ENCODE measurements at regions not wholly inside any gene's neighbourhood (a gene's known extent, or its start where the extent isn't known, plus 50 kb on each side); places are given as distances from the start of the nearest gene placed in this dataset.

DNA sequence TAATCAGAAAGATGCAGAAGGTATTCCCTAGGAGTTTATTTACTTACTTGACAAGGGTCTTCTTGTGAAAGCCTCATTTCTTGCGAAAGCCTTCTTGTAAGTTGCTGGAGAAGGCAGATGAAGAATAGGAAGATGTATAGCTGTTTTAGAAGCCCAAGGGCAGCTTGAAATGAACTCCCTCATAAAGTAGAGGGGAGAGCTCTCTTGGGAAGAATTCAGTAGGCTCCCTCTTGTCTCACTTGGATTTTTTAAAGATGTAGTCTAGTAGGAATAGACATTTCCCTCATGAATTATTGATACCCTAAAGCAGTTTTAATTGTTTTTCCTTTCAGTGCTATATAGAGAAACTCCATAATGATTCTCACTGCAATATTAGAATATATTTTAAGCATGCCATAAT, 639.2 kb upstream of the CXADR start:
- Histone ChIP-seq H3K4me3 (ENCODE audit: low read depth, low read length) (no peak overlapping the region), H3K36me3 (no peaks in the 10 kb centered on the region), H3K27me3 (no peaks in the 10 kb centered on the region), H3K9me3 (no peaks in the 10 kb centered on the region), H3K4me1 (no peaks in the 10 kb centered on the region)
- DNase-seq, result no peak
- TF ChIP-seq, protein P1, sequence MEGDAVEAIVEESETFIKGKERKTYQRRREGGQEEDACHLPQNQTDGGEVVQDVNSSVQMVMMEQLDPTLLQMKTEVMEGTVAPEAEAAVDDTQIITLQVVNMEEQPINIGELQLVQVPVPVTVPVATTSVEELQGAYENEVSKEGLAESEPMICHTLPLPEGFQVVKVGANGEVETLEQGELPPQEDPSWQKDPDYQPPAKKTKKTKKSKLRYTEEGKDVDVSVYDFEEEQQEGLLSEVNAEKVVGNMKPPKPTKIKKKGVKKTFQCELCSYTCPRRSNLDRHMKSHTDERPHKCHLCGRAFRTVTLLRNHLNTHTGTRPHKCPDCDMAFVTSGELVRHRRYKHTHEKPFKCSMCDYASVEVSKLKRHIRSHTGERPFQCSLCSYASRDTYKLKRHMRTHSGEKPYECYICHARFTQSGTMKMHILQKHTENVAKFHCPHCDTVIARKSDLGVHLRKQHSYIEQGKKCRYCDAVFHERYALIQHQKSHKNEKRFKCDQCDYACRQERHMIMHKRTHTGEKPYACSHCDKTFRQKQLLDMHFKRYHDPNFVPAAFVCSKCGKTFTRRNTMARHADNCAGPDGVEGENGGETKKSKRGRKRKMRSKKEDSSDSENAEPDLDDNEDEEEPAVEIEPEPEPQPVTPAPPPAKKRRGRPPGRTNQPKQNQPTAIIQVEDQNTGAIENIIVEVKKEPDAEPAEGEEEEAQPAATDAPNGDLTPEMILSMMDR (IDR thresholded peaks at IDR 0.05; ENCODE audit: low read depth, low read length), result no peak

DNA sequence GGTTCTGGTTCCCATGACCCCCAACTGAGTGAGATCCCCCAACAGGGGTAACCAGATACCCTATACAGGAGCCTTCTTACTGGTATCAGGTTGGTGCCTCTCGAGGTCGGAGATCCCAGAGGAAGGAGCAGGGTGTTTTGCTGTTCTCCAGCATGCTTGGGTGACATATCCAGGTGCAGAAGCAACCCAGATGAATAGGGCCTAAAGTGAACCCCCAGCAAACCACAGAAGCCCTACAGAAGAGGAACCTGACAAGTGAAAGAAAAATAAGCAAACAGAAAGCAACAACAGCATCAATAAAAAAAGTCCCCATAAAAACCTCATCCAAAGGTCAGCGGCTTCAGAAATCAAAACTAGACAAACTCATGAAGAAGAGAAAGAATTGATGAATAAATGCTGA, 633.4 kb upstream of the CXADR start:
- Histone ChIP-seq H3K36me3 (no peaks in the 10 kb centered on the region), H3K4me1 (no peaks in the 10 kb centered on the region), H3K9me3 (no peaks in the 10 kb centered on the region), H3K4me3 (ENCODE audit: low read depth, low read length) (no peak overlapping the region), H3K27me3 (no peaks in the 10 kb centered on the region)
- DNase-seq, result no peak
- TF ChIP-seq, protein P1 (IDR thresholded peaks at IDR 0.05; ENCODE audit: low read depth, low read length), result no peak

DNA sequence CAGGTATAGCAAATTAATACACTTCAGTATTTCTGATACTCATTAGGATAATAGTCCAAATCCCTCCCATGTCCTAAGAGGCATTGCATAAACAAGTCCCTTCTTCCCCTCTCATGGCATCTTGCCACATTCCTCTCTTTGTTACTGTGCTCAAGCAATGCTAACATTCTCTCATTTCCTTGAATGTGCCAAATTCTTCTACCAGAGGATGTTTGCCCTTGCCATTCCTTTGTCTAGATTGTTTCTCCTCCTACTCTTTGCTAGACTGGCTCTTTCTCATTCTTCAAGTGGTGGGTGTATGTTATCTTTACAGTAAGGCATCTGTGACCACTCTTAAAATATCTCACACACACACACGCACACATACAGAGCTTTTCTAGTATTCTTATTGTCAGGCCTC, 621.0 kb upstream of the CXADR start:
- TF ChIP-seq, protein P1 (IDR thresholded peaks at IDR 0.05; ENCODE audit: low read depth, low read length), result no peak
- H3K4me3 ChIP-seq (ENCODE audit: low read depth, low read length), result no peak overlapping the region
- no peaks in the 10 kb centered on the region for H3K9me3 ChIP-seq
- no peaks in the 10 kb centered on the region for H3K36me3 ChIP-seq
- no peaks in the 10 kb centered on the region for H3K4me1 ChIP-seq
- H3K27me3 ChIP-seq, result no peaks in the 10 kb centered on the region
- DNase-seq, result no peak

DNA sequence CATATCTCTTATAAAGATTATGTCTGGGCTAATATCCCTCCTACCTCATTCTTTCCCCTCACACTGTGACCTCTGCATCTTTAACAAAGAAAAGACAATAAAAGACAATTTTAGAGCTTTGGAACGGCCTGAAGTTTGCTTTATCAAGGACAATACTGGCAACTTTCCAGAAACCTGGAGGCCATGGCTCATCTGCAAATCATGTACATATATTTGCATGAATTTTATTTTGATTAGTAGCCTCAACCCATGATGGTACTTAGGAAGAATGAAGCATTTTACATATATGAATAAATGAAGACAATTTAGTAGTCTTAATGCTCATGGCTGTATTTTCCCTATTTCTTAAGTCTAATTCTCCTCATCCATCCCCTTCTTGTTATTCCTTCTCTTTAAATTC, 612.2 kb upstream of the CXADR start:
- no peaks in the 10 kb centered on the region for H3K4me1 ChIP-seq
- no peaks in the 10 kb centered on the region for H3K36me3 ChIP-seq
- TF ChIP-seq, protein P1 (IDR thresholded peaks at IDR 0.05; ENCODE audit: low read depth, low read length), result no peak
- no peaks in the 10 kb centered on the region for H3K9me3 ChIP-seq
- H3K27me3 ChIP-seq, result no peaks in the 10 kb centered on the region
- H3K4me3 ChIP-seq (ENCODE audit: low read depth, low read length), result no peak overlapping the region
- DNase-seq, result no peak

DNA sequence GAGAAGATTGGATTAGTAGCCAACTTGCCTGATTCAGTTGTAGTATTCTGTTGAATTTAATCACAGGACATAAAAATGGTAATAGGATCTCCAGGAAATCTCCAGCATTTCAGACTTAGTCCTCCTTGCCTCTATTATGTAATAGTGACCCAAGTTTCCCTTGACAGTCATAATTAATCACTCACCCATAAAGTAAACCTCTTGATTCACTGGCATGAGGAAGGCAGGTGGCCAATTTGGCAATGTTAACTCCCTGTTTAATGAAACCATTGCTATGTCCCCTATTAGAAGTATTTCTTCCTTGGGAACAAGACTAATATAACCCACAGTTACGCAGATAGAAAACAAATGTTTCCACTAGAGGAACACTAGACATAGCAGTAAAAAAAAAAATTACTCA, 604.8 kb upstream of the CXADR start:
- Histone ChIP-seq H3K27me3 (no peaks in the 10 kb centered on the region), H3K4me1 (peaks cover 11% of the 10 kb centered on the region), H3K4me3 (ENCODE audit: low read depth, low read length) (no peak overlapping the region), H3K9me3 (no peaks in the 10 kb centered on the region), H3K36me3 (no peaks in the 10 kb centered on the region)
- no peak for DNase-seq
- TF ChIP-seq, protein P1 (IDR thresholded peaks at IDR 0.05; ENCODE audit: low read depth, low read length), result no peak

DNA sequence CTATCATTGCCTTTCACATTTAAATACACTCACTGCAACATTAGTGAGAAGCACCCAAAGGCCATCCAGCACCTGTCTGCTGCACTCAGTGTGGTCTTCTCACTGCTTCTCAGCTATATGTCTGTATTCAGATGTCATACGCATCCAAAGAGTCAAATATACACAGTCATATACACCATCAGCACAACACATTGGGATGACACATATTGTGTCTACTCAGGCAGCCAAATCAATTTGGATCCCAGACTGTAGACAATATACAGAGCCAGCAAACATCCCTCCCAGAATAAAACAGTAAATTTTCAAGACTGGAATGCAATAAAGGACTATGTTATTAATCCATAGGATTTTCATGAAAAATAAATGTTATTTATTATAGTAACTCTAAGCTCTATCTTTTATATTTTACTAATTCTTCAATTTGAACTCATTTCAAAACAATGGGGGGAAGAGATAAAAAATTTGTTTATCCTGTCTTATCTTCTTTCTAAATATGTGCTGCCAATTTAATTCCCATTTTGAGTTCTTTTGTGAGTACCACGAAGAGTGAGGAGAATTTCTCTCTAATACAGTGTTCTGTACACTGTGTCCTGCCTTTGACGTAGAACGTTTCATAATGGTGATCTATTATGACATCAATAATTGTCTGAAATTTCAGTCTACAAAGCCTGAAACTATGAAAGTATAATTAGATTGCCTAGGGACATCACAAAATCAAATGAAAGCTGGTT, 602.2 kb upstream of the CXADR start:
- Histone ChIP-seq H3K36me3 (no peaks in the 10 kb centered on the region), H3K4me1 (peaks cover 11% of the 10 kb centered on the region), H3K4me3 (ENCODE audit: low read depth, low read length) (no peak overlapping the region), H3K9me3 (no peaks in the 10 kb centered on the region), H3K27me3 (no peaks in the 10 kb centered on the region)
- TF ChIP-seq, protein P1 (IDR thresholded peaks at IDR 0.05; ENCODE audit: low read depth, low read length), result no peak
- no peak for DNase-seq
